Nephron progenitor cell (in vitro differentiated cells): ENCODE measurements at regions not wholly inside any gene's neighbourhood (a gene's known extent, or its start where the extent isn't known, plus 50 kb on each side); places are given as distances from the start of the nearest gene placed in this dataset.

Experiments used
- DNase-seq: peaks from one replicate; pipeline ENCODE4 v3.0.0; 2021
- H3K27ac Mint-ChIP-seq: 2 replicates; pipeline ENCODE4 v1.8.0; 2021; ENCODE audit warnings: mild to moderate bottlenecking, moderate library complexity, mixed read lengths
- H3K27me3 Mint-ChIP-seq: 2 replicates; pipeline ENCODE4 v1.8.0; 2021; ENCODE audit warnings: mild to moderate bottlenecking, low read depth, mixed read lengths; ENCODE audit not compliant: poor library complexity
- H3K36me3 Mint-ChIP-seq: 2 replicates; pipeline ENCODE4 v1.8.0; 2021; ENCODE audit warnings: low read depth, mixed read lengths
- H3K4me1 Mint-ChIP-seq: 2 replicates; pipeline ENCODE4 v1.8.0; 2021; ENCODE audit warnings: mixed read lengths
- H3K4me3 Mint-ChIP-seq: 2 replicates; pipeline ENCODE4 v1.8.0; 2021; ENCODE audit warnings: mild to moderate bottlenecking, moderate library complexity, mixed read lengths
- H3K9me3 Mint-ChIP-seq: 2 replicates; pipeline ENCODE4 v1.8.0; 2021; ENCODE audit warnings: mild to moderate bottlenecking, moderate library complexity, mixed read lengths
- CTCF ChIP-seq: fragments of 200-600 bp; sonication (generic); IDR thresholded peaks from 2 replicates; pipeline ENCODE4 v1.5.0; 2021; ENCODE audit warnings: antibody characterized with exemption

- H3K36me3 Mint-ChIP-seq = no peaks in the 10 kb centered on the region
- no peak overlapping the region for H3K27ac Mint-ChIP-seq
- DNase-seq = no peak
- no peaks in the 10 kb centered on the region for H3K27me3 Mint-ChIP-seq
- H3K9me3 Mint-ChIP-seq = peaks cover 13% of the 10 kb centered on the region
- no peak overlapping the region for H3K4me3 Mint-ChIP-seq
- H3K4me1 Mint-ChIP-seq = no peaks in the 10 kb centered on the region
- TF ChIP-seq CTCF = no peak
Observed at GRCh38 chr14:45906257-45906656, 653.3 kb upstream of the MIS18BP1 start.

GRCh38 chr14:45905672-45906071 lies 652.7 kb upstream of the MIS18BP1 start:
- no peaks in the 10 kb centered on the region for H3K27me3 Mint-ChIP-seq
- no peak overlapping the region for H3K27ac Mint-ChIP-seq
- H3K4me1 Mint-ChIP-seq = peaks cover under 1% of the 10 kb centered on the region
- H3K36me3 Mint-ChIP-seq = no peaks in the 10 kb centered on the region
- no peak overlapping the region for H3K4me3 Mint-ChIP-seq
- DNase-seq = no peak
- TF ChIP-seq CTCF = no peak
- peaks cover 7% of the 10 kb centered on the region for H3K9me3 Mint-ChIP-seq

GRCh38 chr14:45904314-45904713 lies 651.3 kb upstream of the MIS18BP1 start:
- H3K9me3 Mint-ChIP-seq = no peaks in the 10 kb centered on the region
- H3K36me3 Mint-ChIP-seq = no peaks in the 10 kb centered on the region
- H3K4me3 Mint-ChIP-seq = no peak overlapping the region
- peaks cover 14% of the 10 kb centered on the region for H3K4me1 Mint-ChIP-seq
- no peaks in the 10 kb centered on the region for H3K27me3 Mint-ChIP-seq
- no peak for DNase-seq
- H3K27ac Mint-ChIP-seq = no peak overlapping the region
- no peak for TF ChIP-seq CTCF

- H3K27me3 Mint-ChIP-seq = no peaks in the 10 kb centered on the region
- no peaks in the 10 kb centered on the region for H3K36me3 Mint-ChIP-seq
- no peak overlapping the region for H3K27ac Mint-ChIP-seq
- no peak overlapping the region for H3K4me3 Mint-ChIP-seq
- no peak for TF ChIP-seq CTCF
- DNase-seq = no peak
- H3K9me3 Mint-ChIP-seq = no peaks in the 10 kb centered on the region
- peaks cover 19% of the 10 kb centered on the region for H3K4me1 Mint-ChIP-seq
Observed at GRCh38 chr14:45902241-45902640, 649.2 kb upstream of the MIS18BP1 start.

- Mint-ChIP-seq H3K9me3 (no peaks in the 10 kb centered on the region), H3K36me3 (no peaks in the 10 kb centered on the region), H3K4me1 (peaks cover 46% of the 10 kb centered on the region), H3K27ac (no peak overlapping the region), H3K27me3 (peaks cover 3% of the 10 kb centered on the region), H3K4me3 (no peak overlapping the region)
- no peak for TF ChIP-seq CTCF
- no peak for DNase-seq
Observed at GRCh38 chr14:45897439-45897838, 644.4 kb upstream of the MIS18BP1 start.

GRCh38 chr14:45893127-45893526 lies 640.1 kb upstream of the MIS18BP1 start:
- Mint-ChIP-seq H3K27ac (no peak overlapping the region), H3K9me3 (peaks cover 24% of the 10 kb centered on the region), H3K4me1 (peaks cover 69% of the 10 kb centered on the region), H3K4me3 (no peak overlapping the region), H3K36me3 (peaks cover 5% of the 10 kb centered on the region), H3K27me3 (peaks cover 3% of the 10 kb centered on the region)
- DNase-seq = no peak
- TF ChIP-seq CTCF = no peak
